BE2C (cell line): ENCODE measurements at regions not wholly inside any gene's neighbourhood (a gene's known extent, or its start where the extent isn't known, plus 50 kb on each side); places are given as distances from the start of the nearest gene placed in this dataset.
"Not testable (repeated sequence)": the region's sequence is repeated elsewhere in the genome, so short reads cannot be mapped to it uniquely, and the experiment has no call there.

Experiments used
- DNase-seq: peaks from one replicate; pipeline ENCODE4 v3.0.0-alpha.2; 2020
- H3K27me3 ChIP-seq: fragments of 250-450 bp; sonication (Bioruptor Pico); 2 replicates; pipeline ENCODE4 v1.5.1; 2020; ENCODE audit warnings: mild to moderate bottlenecking
- H3K36me3 ChIP-seq: fragments of 250-450 bp; sonication (Bioruptor Pico); 2 replicates; pipeline ENCODE4 v1.5.1; 2020; ENCODE audit warnings: mild to moderate bottlenecking
- H3K4me1 ChIP-seq: fragments of 250-450 bp; sonication (Bioruptor Pico); 2 replicates; pipeline ENCODE4 v1.5.1; 2020
- H3K4me3 ChIP-seq: 2 replicates; pipeline ENCODE4 v1.5.1; 2011; ENCODE audit warnings: low read depth, low read length
- H3K9me3 ChIP-seq: fragments of 250-450 bp; sonication (Bioruptor Pico); 2 replicates; pipeline ENCODE4 v1.5.1; 2020
- TF ChIP-seq, protein P1 (sequence below): IDR thresholded peaks from 2 replicates; pipeline ENCODE4 v1.5.1; 2012; ENCODE audit warnings: mild to moderate bottlenecking, low read depth, low read length

GRCh38 chr1:8232036-8232757 is 85.7 kb upstream of the SLC45A1 start:
- TF ChIP-seq, protein P1, sequence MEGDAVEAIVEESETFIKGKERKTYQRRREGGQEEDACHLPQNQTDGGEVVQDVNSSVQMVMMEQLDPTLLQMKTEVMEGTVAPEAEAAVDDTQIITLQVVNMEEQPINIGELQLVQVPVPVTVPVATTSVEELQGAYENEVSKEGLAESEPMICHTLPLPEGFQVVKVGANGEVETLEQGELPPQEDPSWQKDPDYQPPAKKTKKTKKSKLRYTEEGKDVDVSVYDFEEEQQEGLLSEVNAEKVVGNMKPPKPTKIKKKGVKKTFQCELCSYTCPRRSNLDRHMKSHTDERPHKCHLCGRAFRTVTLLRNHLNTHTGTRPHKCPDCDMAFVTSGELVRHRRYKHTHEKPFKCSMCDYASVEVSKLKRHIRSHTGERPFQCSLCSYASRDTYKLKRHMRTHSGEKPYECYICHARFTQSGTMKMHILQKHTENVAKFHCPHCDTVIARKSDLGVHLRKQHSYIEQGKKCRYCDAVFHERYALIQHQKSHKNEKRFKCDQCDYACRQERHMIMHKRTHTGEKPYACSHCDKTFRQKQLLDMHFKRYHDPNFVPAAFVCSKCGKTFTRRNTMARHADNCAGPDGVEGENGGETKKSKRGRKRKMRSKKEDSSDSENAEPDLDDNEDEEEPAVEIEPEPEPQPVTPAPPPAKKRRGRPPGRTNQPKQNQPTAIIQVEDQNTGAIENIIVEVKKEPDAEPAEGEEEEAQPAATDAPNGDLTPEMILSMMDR, result no peak
- no peaks in the 10 kb centered on the region for H3K36me3 ChIP-seq
- no peaks in the 10 kb centered on the region for H3K27me3 ChIP-seq
- DNase-seq, result peak; percentile 7
- no peaks in the 10 kb centered on the region for H3K4me1 ChIP-seq
- no peaks in the 10 kb centered on the region for H3K9me3 ChIP-seq
- H3K4me3 ChIP-seq, result no peak overlapping the region

DNA sequence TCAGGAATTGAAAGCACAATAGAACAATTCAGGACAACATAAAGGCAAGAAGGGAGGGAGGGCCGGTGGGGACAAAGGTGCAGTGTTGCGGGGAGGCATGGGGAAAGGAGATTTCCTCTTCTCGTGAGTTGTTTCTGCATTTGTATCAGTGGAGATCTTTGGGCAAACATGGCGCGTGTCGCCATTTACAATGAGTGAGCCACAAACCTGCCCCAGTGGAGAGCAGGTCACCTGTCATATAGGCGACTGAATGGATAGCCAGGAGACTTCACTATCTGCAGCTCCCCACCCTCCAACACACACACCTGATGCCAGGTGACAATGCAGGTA is 87.7 kb upstream of the SLC45A1 start:
- Histone ChIP-seq H3K4me3 (no peak overlapping the region), H3K4me1 (no peaks in the 10 kb centered on the region), H3K9me3 (no peaks in the 10 kb centered on the region), H3K36me3 (no peaks in the 10 kb centered on the region), H3K27me3 (no peaks in the 10 kb centered on the region)
- DNase-seq, result no peak
- TF ChIP-seq, protein P1, result no peak

DNA sequence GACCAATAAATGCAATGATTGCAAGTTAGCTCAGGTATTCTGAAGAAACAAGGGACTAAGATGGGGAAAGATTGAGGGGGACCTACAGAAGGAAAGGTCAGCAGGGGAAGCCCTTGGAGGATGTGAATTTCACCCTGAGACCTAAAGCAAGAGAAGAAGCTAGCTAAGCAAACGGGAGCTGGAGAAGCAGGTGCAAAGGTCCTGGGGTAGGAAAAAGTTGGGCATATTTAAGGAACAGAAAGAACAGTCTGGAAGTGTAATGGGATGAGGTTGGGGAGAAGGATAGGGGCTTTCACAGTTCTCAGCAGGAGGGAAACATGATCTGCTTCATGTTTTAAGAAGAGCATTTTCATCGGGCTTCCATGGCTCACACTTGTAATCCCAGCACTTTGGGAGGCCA is 89.7 kb upstream of the SLC45A1 start:
- H3K36me3 ChIP-seq, result no peaks in the 10 kb centered on the region
- H3K4me3 ChIP-seq, result no peak overlapping the region
- DNase-seq, result no peak
- H3K4me1 ChIP-seq, result no peaks in the 10 kb centered on the region
- no peaks in the 10 kb centered on the region for H3K9me3 ChIP-seq
- H3K27me3 ChIP-seq, result no peaks in the 10 kb centered on the region
- TF ChIP-seq, protein P1, result no peak

- not testable (repeated sequence) for H3K36me3 ChIP-seq, DNase-seq, H3K4me3 ChIP-seq, H3K27me3 ChIP-seq, H3K9me3 ChIP-seq, H3K4me1 ChIP-seq
Observed at GRCh38 chr1:8227674-8228073, 90.2 kb upstream of the SLC45A1 start.

- TF ChIP-seq, protein P1, result no peak
- H3K27me3 ChIP-seq, result no peaks in the 10 kb centered on the region
- no peaks in the 10 kb centered on the region for H3K4me1 ChIP-seq
- H3K9me3 ChIP-seq, result no peaks in the 10 kb centered on the region
- no peaks in the 10 kb centered on the region for H3K36me3 ChIP-seq
- H3K4me3 ChIP-seq, result no peak overlapping the region
- DNase-seq, result no peak
Observed at GRCh38 chr1:8226747-8227146, 91.2 kb upstream of the SLC45A1 start.

GRCh38 chr1:8226024-8226423 is 91.9 kb upstream of the SLC45A1 start:
- H3K36me3 ChIP-seq, DNase-seq, H3K4me3 ChIP-seq, H3K9me3 ChIP-seq, H3K4me1 ChIP-seq, H3K27me3 ChIP-seq: not testable (repeated sequence)

DNA sequence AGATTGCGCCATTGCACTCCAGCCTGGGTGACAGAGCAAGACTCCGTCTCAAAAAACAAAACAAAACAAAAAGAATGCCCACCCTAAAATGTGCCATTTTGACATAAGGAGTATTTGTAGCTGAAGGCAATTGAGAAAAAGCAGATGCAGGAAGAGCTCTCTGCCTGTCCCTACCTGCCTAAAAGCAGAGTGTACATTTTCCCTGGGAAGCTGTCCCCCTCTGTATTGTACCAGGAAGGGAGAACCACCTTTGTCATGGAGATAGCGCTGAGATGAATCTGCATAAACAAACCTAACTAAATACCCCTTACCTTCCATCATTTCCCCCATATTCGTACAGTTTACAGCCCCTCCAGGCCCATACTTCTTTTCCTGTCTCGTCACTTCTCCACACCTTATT is 94.4 kb upstream of the SLC45A1 start:
- Histone ChIP-seq H3K4me1 (no peaks in the 10 kb centered on the region), H3K9me3 (no peaks in the 10 kb centered on the region), H3K27me3 (no peaks in the 10 kb centered on the region), H3K4me3 (no peak overlapping the region), H3K36me3 (no peaks in the 10 kb centered on the region)
- TF ChIP-seq, protein P1, result no peak
- no peak for DNase-seq
